GM23338 (cell line): ENCODE measurements at regions not wholly inside any gene's neighbourhood (a gene's known extent, or its start where the extent isn't known, plus 50 kb on each side); places are given as distances from the start of the nearest gene placed in this dataset.

Experiments
- ATAC-seq: fragments of 200-7000 bp; cut with Tn5 transposase; 3 replicates; pipeline ENCODE4 v1.9.1; 2020
- DNase-seq: peaks from one replicate; pipeline ENCODE4 v3.0.0-alpha.2; 2015; ENCODE audit warnings: low spot score
- H2AFZ ChIP-seq: fragments of 200-600 bp; sonication (generic); 2 replicates; pipeline ENCODE4 v1.8.0; 2016; ENCODE audit warnings: antibody characterized with exemption, mild to moderate bottlenecking, moderate library complexity
- H3F3A ChIP-seq: fragments of 200-600 bp; sonication (generic); replicated peaks from 2 replicates; pipeline ENCODE4 v1.8.0; 2017; ENCODE audit warnings: antibody characterized with exemption, mixed run types, low read depth
- H3K27ac ChIP-seq: fragments of 200-600 bp; sonication (generic); 2 replicates; pipeline ENCODE4 v1.6.1; 2016; ENCODE audit warnings: low read depth
- H3K27me3 ChIP-seq: fragments of 200-600 bp; sonication (generic); 2 replicates; pipeline ENCODE4 v1.8.0; 2016; ENCODE audit warnings: mild to moderate bottlenecking, mixed run types, moderate library complexity; ENCODE audit not compliant: insufficient read depth
- H3K36me3 ChIP-seq: fragments of 200-600 bp; sonication (generic); 2 replicates; pipeline ENCODE4 v1.8.0; 2016; ENCODE audit warnings: mild to moderate bottlenecking; ENCODE audit not compliant: insufficient read depth
- H3K4me1 ChIP-seq: fragments of 200-600 bp; sonication (generic); 2 replicates; pipeline ENCODE4 v1.8.0; 2016; ENCODE audit warnings: mild to moderate bottlenecking, moderate library complexity; ENCODE audit not compliant: insufficient read depth
- H3K4me2 ChIP-seq: fragments of 200-600 bp; sonication (generic); 2 replicates; pipeline ENCODE4 v1.7.1; 2017; ENCODE audit warnings: mixed run types
- H3K4me3 ChIP-seq: fragments of 200-600 bp; sonication (generic); 2 replicates; pipeline ENCODE4 v1.6.1; 2016; ENCODE audit warnings: mixed run types
- H3K79me2 ChIP-seq: fragments of 200-600 bp; sonication (generic); replicated peaks from 2 replicates; pipeline ENCODE4 v1.8.0; 2017; ENCODE audit warnings: mild to moderate bottlenecking; ENCODE audit not compliant: insufficient read depth
- H3K9me2 ChIP-seq: fragments of 200-600 bp; sonication (generic); 2 replicates; pipeline ENCODE4 v1.8.0; 2017; ENCODE audit not compliant: insufficient read depth
- H4K20me1 ChIP-seq: fragments of 200-600 bp; sonication (generic); replicated peaks from 2 replicates; pipeline ENCODE4 v1.8.0; 2017; ENCODE audit warnings: mild to moderate bottlenecking; ENCODE audit not compliant: insufficient read depth
- H3K27ac Mint-ChIP-seq: 2 replicates; pipeline ENCODE4 v1.8.0; 2020; ENCODE audit warnings: inconsistent platforms, mild to moderate bottlenecking, moderate library complexity, mixed read lengths
- H3K27me3 Mint-ChIP-seq: 3 replicates; pipeline ENCODE4 v1.8.0; 2022; ENCODE audit warnings: low read depth, mild to moderate bottlenecking, moderate library complexity, mixed read lengths, inconsistent platforms; ENCODE audit not compliant: insufficient read depth, poor library complexity
- H3K36me3 Mint-ChIP-seq: 3 replicates; pipeline ENCODE4 v1.8.0; 2021; ENCODE audit warnings: low read depth, mild to moderate bottlenecking, inconsistent platforms, moderate library complexity, mixed read lengths
- H3K4me1 Mint-ChIP-seq: 3 replicates; pipeline ENCODE4 v1.8.0; 2020; ENCODE audit warnings: mild to moderate bottlenecking, inconsistent platforms, mixed read lengths
- H3K4me3 Mint-ChIP-seq: 3 replicates; pipeline ENCODE4 v1.8.0; 2021; ENCODE audit warnings: moderate library complexity, mild to moderate bottlenecking, inconsistent platforms, mixed read lengths
- H3K9me3 Mint-ChIP-seq: 3 replicates; pipeline ENCODE4 v1.8.0; 2020; ENCODE audit warnings: moderate library complexity, mild to moderate bottlenecking, inconsistent platforms, mixed read lengths
- CREB1 ChIP-seq: fragments of 250-450 bp; sonication (Bioruptor Pico); IDR thresholded peaks from 2 replicates; pipeline ENCODE4 v1.5.0; 2020; ENCODE audit warnings: low read depth, mild to moderate bottlenecking, moderate library complexity
- EZH2phosphoT487 ChIP-seq: fragments of 200-600 bp; sonication (generic); IDR thresholded peaks from one replicate; pipeline ENCODE4 v1.8.1; 2018; ENCODE audit warnings: antibody characterized with exemption; ENCODE audit not compliant: unreplicated experiment
- NANOG ChIP-seq: IDR thresholded peaks from 2 replicates; pipeline ENCODE4 v1.6.1; 2016; ENCODE audit warnings: antibody characterized with exemption, borderline replicate concordance
- POLR2AphosphoS5 ChIP-seq: IDR thresholded peaks from 2 replicates; pipeline ENCODE4 v1.6.1; 2016; ENCODE audit warnings: antibody characterized with exemption, low read depth
- STAT1 ChIP-seq: IDR thresholded peaks from one replicate; pipeline ENCODE4 v1.6.1; 2016; ENCODE audit warnings: antibody characterized with exemption; ENCODE audit not compliant: unreplicated experiment
- ZNF114 ChIP-seq: fragments of 250-450 bp; sonication (Bioruptor Pico); IDR thresholded peaks from 2 replicates; pipeline ENCODE4 v1.5.0; 2020; ENCODE audit warnings: mild to moderate bottlenecking, moderate library complexity
- ZNF331 ChIP-seq: fragments of 250-450 bp; sonication (Bioruptor Pico); IDR thresholded peaks from 2 replicates; pipeline ENCODE4 v1.5.0; 2020; ENCODE audit warnings: low read depth, mild to moderate bottlenecking, moderate library complexity
- TF ChIP-seq, protein P1 (sequence below): IDR thresholded peaks from 2 replicates; pipeline ENCODE4 v1.6.1; 2016; ENCODE audit warnings: antibody characterized with exemption
- TF ChIP-seq, protein P2 (sequence below): IDR thresholded peaks from one replicate; pipeline ENCODE4 v1.6.1; 2018; ENCODE audit warnings: antibody characterized with exemption; ENCODE audit not compliant: unreplicated experiment
- TF ChIP-seq, protein P3 (sequence below), 2 experiments: fragments of 200-600 bp in 1 of 2; sonication (generic) in 1 of 2; conservative IDR thresholded peaks; 2 replicates each; pipeline versions ENCODE4 v1.5.1 to v1.6.1; 2016 to 2017; ENCODE audit warnings: antibody characterized with exemption in 2 of 2, low read depth in 2 of 2, mild to moderate bottlenecking in 2 of 2, moderate library complexity in 1 of 2
- TF ChIP-seq, protein P4 (sequence below): fragments of 250-450 bp; sonication (Bioruptor Pico); IDR thresholded peaks from 2 replicates; pipeline ENCODE4 v1.5.0; 2020; ENCODE audit warnings: mild to moderate bottlenecking, moderate library complexity

DNA sequence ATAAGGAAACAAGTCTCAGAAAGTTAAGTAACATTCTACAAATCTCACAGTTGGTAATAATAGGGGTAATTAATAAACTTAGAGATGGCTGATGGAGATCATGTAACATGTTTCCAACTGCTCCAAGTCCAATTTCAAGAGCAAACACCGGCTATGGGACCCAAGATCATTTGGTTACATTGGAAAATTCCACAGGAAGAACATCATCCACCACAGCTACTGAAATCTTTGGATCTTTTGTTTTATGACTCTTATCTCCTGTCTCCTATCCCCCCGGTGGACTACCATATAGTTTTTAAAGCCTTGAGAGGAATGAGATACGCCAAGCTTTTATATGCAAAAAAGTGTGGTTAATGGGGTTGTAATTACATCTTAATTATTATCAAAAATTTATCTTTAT is 216.1 kb downstream of the WNT5A start:
- Histone ChIP-seq H3K9me2 (peaks cover 5% of the 10 kb centered on the region), H3K79me2 (no peaks in the 10 kb centered on the region), H3K4me3 (no peak overlapping the region), H3K36me3 (no peaks in the 10 kb centered on the region), H2AFZ (no peak overlapping the region), H3K4me1 (peaks cover 16% of the 10 kb centered on the region), H4K20me1 (no peaks in the 10 kb centered on the region), H3K27ac (no peak overlapping the region), H3K27me3 (no peaks in the 10 kb centered on the region), H3F3A (no peaks in the 10 kb centered on the region), H3K4me2 (no peak overlapping the region)
- Mint-ChIP-seq H3K36me3 (no peaks in the 10 kb centered on the region), H3K4me3 (no peak overlapping the region), H3K9me3 (no peaks in the 10 kb centered on the region), H3K4me1 (peaks cover 24% of the 10 kb centered on the region), H3K27me3 (peaks cover 5% of the 10 kb centered on the region), H3K27ac (no peak overlapping the region)
- DNase-seq: no peak
- ATAC-seq: no peak
- no peak for TF ChIP-seq POLR2AphosphoS5
- TF ChIP-seq, protein P1, sequence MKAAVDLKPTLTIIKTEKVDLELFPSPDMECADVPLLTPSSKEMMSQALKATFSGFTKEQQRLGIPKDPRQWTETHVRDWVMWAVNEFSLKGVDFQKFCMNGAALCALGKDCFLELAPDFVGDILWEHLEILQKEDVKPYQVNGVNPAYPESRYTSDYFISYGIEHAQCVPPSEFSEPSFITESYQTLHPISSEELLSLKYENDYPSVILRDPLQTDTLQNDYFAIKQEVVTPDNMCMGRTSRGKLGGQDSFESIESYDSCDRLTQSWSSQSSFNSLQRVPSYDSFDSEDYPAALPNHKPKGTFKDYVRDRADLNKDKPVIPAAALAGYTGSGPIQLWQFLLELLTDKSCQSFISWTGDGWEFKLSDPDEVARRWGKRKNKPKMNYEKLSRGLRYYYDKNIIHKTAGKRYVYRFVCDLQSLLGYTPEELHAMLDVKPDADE: no peak
- TF ChIP-seq, protein P2, sequence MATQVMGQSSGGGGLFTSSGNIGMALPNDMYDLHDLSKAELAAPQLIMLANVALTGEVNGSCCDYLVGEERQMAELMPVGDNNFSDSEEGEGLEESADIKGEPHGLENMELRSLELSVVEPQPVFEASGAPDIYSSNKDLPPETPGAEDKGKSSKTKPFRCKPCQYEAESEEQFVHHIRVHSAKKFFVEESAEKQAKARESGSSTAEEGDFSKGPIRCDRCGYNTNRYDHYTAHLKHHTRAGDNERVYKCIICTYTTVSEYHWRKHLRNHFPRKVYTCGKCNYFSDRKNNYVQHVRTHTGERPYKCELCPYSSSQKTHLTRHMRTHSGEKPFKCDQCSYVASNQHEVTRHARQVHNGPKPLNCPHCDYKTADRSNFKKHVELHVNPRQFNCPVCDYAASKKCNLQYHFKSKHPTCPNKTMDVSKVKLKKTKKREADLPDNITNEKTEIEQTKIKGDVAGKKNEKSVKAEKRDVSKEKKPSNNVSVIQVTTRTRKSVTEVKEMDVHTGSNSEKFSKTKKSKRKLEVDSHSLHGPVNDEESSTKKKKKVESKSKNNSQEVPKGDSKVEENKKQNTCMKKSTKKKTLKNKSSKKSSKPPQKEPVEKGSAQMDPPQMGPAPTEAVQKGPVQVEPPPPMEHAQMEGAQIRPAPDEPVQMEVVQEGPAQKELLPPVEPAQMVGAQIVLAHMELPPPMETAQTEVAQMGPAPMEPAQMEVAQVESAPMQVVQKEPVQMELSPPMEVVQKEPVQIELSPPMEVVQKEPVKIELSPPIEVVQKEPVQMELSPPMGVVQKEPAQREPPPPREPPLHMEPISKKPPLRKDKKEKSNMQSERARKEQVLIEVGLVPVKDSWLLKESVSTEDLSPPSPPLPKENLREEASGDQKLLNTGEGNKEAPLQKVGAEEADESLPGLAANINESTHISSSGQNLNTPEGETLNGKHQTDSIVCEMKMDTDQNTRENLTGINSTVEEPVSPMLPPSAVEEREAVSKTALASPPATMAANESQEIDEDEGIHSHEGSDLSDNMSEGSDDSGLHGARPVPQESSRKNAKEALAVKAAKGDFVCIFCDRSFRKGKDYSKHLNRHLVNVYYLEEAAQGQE: no peak
- TF ChIP-seq ZNF331: no peak
- no peak for TF ChIP-seq STAT1
- TF ChIP-seq, protein P3, sequence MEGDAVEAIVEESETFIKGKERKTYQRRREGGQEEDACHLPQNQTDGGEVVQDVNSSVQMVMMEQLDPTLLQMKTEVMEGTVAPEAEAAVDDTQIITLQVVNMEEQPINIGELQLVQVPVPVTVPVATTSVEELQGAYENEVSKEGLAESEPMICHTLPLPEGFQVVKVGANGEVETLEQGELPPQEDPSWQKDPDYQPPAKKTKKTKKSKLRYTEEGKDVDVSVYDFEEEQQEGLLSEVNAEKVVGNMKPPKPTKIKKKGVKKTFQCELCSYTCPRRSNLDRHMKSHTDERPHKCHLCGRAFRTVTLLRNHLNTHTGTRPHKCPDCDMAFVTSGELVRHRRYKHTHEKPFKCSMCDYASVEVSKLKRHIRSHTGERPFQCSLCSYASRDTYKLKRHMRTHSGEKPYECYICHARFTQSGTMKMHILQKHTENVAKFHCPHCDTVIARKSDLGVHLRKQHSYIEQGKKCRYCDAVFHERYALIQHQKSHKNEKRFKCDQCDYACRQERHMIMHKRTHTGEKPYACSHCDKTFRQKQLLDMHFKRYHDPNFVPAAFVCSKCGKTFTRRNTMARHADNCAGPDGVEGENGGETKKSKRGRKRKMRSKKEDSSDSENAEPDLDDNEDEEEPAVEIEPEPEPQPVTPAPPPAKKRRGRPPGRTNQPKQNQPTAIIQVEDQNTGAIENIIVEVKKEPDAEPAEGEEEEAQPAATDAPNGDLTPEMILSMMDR (conservative IDR thresholded peaks at IDR 0.05; ENCODE audit: low read depth in 2 of 2): no peak
- TF ChIP-seq ZNF114: no peak

DNA sequence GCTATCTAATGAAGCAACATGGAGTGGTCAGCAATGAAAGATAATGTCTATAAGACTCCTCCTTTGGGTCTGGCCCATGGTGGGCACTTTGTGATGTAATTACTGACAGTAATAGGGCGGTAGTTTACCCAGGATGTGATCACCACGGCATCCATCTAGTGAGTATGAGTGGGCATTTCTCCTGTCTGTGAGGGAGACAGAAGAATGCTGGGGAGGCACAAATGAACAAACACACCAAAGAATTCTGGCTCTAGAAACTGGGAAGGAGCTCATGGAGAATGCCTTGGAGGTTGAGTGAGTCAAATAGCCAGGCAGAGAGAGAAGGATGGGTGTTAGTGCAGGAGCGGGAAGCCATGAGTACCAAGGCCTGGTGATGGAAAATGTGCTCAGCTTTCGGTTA is 217.5 kb downstream of the WNT5A start:
- Histone ChIP-seq H4K20me1 (no peaks in the 10 kb centered on the region), H3F3A (no peaks in the 10 kb centered on the region), H3K27me3 (no peaks in the 10 kb centered on the region), H3K79me2 (no peaks in the 10 kb centered on the region), H2AFZ (no peak overlapping the region), H3K9me2 (peaks cover 5% of the 10 kb centered on the region), H3K4me2 (no peak overlapping the region), H3K36me3 (no peaks in the 10 kb centered on the region), H3K4me3 (no peak overlapping the region), H3K4me1 (peaks cover 16% of the 10 kb centered on the region), H3K27ac (no peak overlapping the region)
- H3K27me3 Mint-ChIP-seq: peaks cover 7% of the 10 kb centered on the region
- no peak for ATAC-seq
- no peak overlapping the region for H3K4me3 Mint-ChIP-seq
- no peak for DNase-seq
- H3K36me3 Mint-ChIP-seq: no peaks in the 10 kb centered on the region
- H3K4me1 Mint-ChIP-seq: peaks cover 24% of the 10 kb centered on the region
- H3K9me3 Mint-ChIP-seq: no peaks in the 10 kb centered on the region
- H3K27ac Mint-ChIP-seq: no peak overlapping the region
- TF ChIP-seq CREB1 (CRISPR knock-in tag) (no peak), NANOG (no peak), ZNF331 (no peak), EZH2phosphoT487 (no peak), STAT1 (no peak)
- TF ChIP-seq, protein P4, sequence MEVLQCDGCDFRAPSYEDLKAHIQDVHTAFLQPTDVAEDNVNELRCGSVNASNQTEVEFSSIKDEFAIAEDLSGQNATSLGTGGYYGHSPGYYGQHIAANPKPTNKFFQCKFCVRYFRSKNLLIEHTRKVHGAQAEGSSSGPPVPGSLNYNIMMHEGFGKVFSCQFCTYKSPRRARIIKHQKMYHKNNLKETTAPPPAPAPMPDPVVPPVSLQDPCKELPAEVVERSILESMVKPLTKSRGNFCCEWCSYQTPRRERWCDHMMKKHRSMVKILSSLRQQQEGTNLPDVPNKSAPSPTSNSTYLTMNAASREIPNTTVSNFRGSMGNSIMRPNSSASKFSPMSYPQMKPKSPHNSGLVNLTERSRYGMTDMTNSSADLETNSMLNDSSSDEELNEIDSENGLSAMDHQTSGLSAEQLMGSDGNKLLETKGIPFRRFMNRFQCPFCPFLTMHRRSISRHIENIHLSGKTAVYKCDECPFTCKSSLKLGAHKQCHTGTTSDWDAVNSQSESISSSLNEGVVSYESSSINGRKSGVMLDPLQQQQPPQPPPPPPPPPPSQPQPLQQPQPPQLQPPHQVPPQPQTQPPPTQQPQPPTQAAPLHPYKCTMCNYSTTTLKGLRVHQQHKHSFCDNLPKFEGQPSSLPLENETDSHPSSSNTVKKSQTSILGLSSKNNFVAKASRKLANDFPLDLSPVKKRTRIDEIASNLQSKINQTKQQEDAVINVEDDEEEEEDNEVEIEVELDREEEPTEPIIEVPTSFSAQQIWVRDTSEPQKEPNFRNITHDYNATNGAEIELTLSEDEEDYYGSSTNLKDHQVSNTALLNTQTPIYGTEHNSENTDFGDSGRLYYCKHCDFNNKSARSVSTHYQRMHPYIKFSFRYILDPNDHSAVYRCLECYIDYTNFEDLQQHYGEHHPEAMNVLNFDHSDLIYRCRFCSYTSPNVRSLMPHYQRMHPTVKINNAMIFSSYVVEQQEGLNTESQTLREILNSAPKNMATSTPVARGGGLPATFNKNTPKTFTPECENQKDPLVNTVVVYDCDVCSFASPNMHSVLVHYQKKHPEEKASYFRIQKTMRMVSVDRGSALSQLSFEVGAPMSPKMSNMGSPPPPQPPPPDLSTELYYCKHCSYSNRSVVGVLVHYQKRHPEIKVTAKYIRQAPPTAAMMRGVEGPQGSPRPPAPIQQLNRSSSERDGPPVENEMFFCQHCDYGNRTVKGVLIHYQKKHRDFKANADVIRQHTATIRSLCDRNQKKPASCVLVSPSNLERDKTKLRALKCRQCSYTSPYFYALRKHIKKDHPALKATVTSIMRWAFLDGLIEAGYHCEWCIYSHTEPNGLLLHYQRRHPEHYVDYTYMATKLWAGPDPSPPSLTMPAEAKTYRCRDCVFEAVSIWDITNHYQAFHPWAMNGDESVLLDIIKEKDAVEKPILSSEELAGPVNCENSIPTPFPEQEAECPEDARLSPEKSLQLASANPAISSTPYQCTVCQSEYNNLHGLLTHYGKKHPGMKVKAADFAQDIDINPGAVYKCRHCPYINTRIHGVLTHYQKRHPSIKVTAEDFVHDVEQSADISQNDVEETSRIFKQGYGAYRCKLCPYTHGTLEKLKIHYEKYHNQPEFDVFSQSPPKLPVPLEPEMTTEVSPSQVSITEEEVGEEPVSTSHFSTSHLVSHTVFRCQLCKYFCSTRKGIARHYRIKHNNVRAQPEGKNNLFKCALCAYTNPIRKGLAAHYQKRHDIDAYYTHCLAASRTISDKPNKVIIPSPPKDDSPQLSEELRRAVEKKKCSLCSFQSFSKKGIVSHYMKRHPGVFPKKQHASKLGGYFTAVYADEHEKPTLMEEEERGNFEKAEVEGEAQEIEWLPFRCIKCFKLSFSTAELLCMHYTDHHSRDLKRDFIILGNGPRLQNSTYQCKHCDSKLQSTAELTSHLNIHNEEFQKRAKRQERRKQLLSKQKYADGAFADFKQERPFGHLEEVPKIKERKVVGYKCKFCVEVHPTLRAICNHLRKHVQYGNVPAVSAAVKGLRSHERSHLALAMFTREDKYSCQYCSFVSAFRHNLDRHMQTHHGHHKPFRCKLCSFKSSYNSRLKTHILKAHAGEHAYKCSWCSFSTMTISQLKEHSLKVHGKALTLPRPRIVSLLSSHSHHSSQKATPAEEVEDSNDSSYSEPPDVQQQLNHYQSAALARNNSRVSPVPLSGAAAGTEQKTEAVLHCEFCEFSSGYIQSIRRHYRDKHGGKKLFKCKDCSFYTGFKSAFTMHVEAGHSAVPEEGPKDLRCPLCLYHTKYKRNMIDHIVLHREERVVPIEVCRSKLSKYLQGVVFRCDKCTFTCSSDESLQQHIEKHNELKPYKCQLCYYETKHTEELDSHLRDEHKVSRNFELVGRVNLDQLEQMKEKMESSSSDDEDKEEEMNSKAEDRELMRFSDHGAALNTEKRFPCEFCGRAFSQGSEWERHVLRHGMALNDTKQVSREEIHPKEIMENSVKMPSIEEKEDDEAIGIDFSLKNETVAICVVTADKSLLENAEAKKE: no peak
